Lower leg skin (tissue), 4 donors: ENCODE measurements at regions not wholly inside any gene's neighbourhood (a gene's known extent, or its start where the extent isn't known, plus 50 kb on each side); places are given as distances from the start of the nearest gene placed in this dataset.

Source experiments
- DNase-seq, 2 donors: peaks; one replicate each; pipeline ENCODE4 v3.0.0-alpha.2; 2019; ENCODE audit warnings: low spot score in 2 of 2
- H3K4me3 ChIP-seq: fragments of 200-600 bp; sonication (generic); 2 replicates; pipeline ENCODE4 v1.5.1; 2017; ENCODE audit warnings: mild to moderate bottlenecking, low read depth; ENCODE audit not compliant: poor library complexity, severe bottlenecking
- CTCF ChIP-seq, 3 donors: fragments of 450-650 bp; IDR thresholded peaks; one replicate each; pipeline ENCODE4 v1.5.1; 2016; ENCODE audit warnings: antibody characterized with exemption in 3 of 3, mild to moderate bottlenecking in 3 of 3, moderate library complexity in 2 of 3
- POLR2A ChIP-seq, 2 donors: fragments of 450-650 bp; IDR thresholded peaks; one replicate each; pipeline ENCODE4 v1.6.1; 2016 to 2017; ENCODE audit warnings: antibody characterized with exemption in 2 of 2, mild to moderate bottlenecking in 1 of 2, moderate library complexity in 1 of 2
- WGBS, 2 donors: methylation state at CpG; one replicate each; pipeline ENCODE4 v1.1.5; 2018; 5-methylcytosine and 5-hydroxymethylcytosine counted together
- intact Hi-C: fragments of 100-400 bp; cut with DNase I; formaldehyde crosslinking; loops from one replicate; pipeline ENCODE4 v1.15.0; 2023; ENCODE audit warnings: low total_unique reads

GRCh38 chr15:31516440-31516839 is 189.8 kb downstream of the KLF13 start:
- DNase-seq, result no peak
- 76 to 83% methylated on average over 1 of the region's 1 CpG for WGBS, 2 donors
- TF ChIP-seq POLR2A (IDR thresholded peaks at IDR 0.05) (no peak), CTCF (IDR thresholded peaks at IDR 0.05) (no peak)
- no peak overlapping the region for H3K4me3 ChIP-seq
- intact Hi-C loops, result no loop called here

- DNase-seq, result no peak
- TF ChIP-seq POLR2A (IDR thresholded peaks at IDR 0.05), result no peak
- no peak for TF ChIP-seq CTCF (IDR thresholded peaks at IDR 0.05)
- H3K4me3 ChIP-seq, result no peak overlapping the region
- intact Hi-C loops, result no loop called here
- WGBS, 2 donors, result 98 to 100% methylated on average over 4 of the region's 4 CpGs
Observed at GRCh38 chr15:31516874-31517273, 190.2 kb downstream of the KLF13 start.

- WGBS, 2 donors, result 94 to 100% methylated on average over 5 of the region's 5 CpGs
- intact Hi-C loops, result no loop called here
- TF ChIP-seq CTCF (IDR thresholded peaks at IDR 0.05) (no peak), POLR2A (IDR thresholded peaks at IDR 0.05) (no peak)
- no peak for DNase-seq
- no peak overlapping the region for H3K4me3 ChIP-seq
Observed at GRCh38 chr15:31517711-31518110, 191.1 kb downstream of the KLF13 start.

- 78 to 81% methylated on average over 4 of the region's 4 CpGs for WGBS, 2 donors
- TF ChIP-seq POLR2A (IDR thresholded peaks at IDR 0.05) (no peak), CTCF (IDR thresholded peaks at IDR 0.05) (no peak)
- H3K4me3 ChIP-seq, result no peak overlapping the region
- no peak for DNase-seq
- intact Hi-C loops, result no loop called here
Observed at GRCh38 chr15:31522028-31522427, 195.4 kb downstream of the KLF13 start.

- DNase-seq, result no peak
- WGBS, 2 donors, result 91 to 95% methylated on average over 10 of the region's 10 CpGs
- intact Hi-C loops, result no loop called here
- TF ChIP-seq CTCF (IDR thresholded peaks at IDR 0.05), result no peak
- H3K4me3 ChIP-seq, result no peak overlapping the region
Observed at GRCh38 chr15:31523027-31523654, 196.5 kb downstream of the KLF13 start.

- intact Hi-C loops, result no loop called here
- no peak for DNase-seq
- H3K4me3 ChIP-seq, result no peak overlapping the region
- WGBS, 2 donors, result 91 to 92% methylated on average over 5 of the region's 5 CpGs
- TF ChIP-seq CTCF (IDR thresholded peaks at IDR 0.05), result no peak
- no peak for TF ChIP-seq POLR2A (IDR thresholded peaks at IDR 0.05)
Observed at GRCh38 chr15:31523655-31524049, 197.0 kb downstream of the KLF13 start.
